Keratinocyte (primary cell): ENCODE measurements at regions not wholly inside any gene's neighbourhood (a gene's known extent, or its start where the extent isn't known, plus 50 kb on each side); places are given as distances from the start of the nearest gene placed in this dataset.

Experiments
- DNase-seq: peaks from one replicate; pipeline ENCODE4 v3.0.0-alpha.2; 2011; ENCODE audit warnings: low read depth, missing footprints, low spot score
- FAIRE-seq: peaks from 2 replicates; lab custom pipeline; 2011; peaks lifted over from hg19 to GRCh38; lab: Jason Lieb, UNC
- H2AFZ ChIP-seq: 2 replicates; pipeline ENCODE4 v1.6.0; 2012; ENCODE audit warnings: low read length, control low read depth, inconsistent platforms; ENCODE audit not compliant: control insufficient read depth
- H3K27ac ChIP-seq: 2 replicates; pipeline ENCODE4 v1.5.1; 2011; ENCODE audit warnings: low read length; ENCODE audit not compliant: control insufficient read depth, insufficient read depth
- H3K27me3 ChIP-seq: 3 replicates; pipeline ENCODE4 v1.6.0; 2011; ENCODE audit warnings: low read length; ENCODE audit not compliant: control insufficient read depth, insufficient read depth; ENCODE audit errors: extremely low read depth
- H3K36me3 ChIP-seq, 2 experiments: 2 replicates in 1 of 2; 3 replicates in 1 of 2; pipeline ENCODE4 v1.5.1; 2011; ENCODE audit warnings: low read length in 2 of 2, mild to moderate bottlenecking in 1 of 2; ENCODE audit not compliant: control insufficient read depth in 2 of 2, insufficient read depth in 2 of 2; ENCODE audit errors: extremely low read depth in 1 of 2
- H3K4me1 ChIP-seq: 3 replicates; pipeline ENCODE4 v1.5.1; 2011; ENCODE audit warnings: low read length; ENCODE audit not compliant: control insufficient read depth, insufficient read depth; ENCODE audit errors: extremely low read depth
- H3K4me2 ChIP-seq: 3 replicates; pipeline ENCODE4 v1.6.0; 2011; ENCODE audit warnings: low read depth, low read length; ENCODE audit not compliant: control insufficient read depth, insufficient read depth; ENCODE audit errors: extremely low read depth
- H3K4me3 ChIP-seq, 3 experiments: fragments of 200-600 bp in 1 of 3; sonication (generic) in 1 of 3; 2 replicates in 2 of 3; 3 replicates in 1 of 3; pipeline ENCODE4 v1.5.1; 2011 to 2016; ENCODE audit warnings: low read length in 3 of 3, mild to moderate bottlenecking in 3 of 3, control low read depth in 2 of 3, inconsistent platforms in 1 of 3, low read depth in 1 of 3, mixed read lengths in 1 of 3, mixed run types in 1 of 3, moderate library complexity in 1 of 3; ENCODE audit not compliant: control insufficient read depth in 2 of 3, insufficient read depth in 2 of 3; ENCODE audit errors: extremely low read depth in 1 of 3
- H3K79me2 ChIP-seq: 2 replicates; pipeline ENCODE4 v1.6.0; 2012; ENCODE audit warnings: low read length; ENCODE audit not compliant: control insufficient read depth, insufficient read depth
- H3K9ac ChIP-seq: 3 replicates; pipeline ENCODE4 v1.6.0; 2011; ENCODE audit warnings: low read length; ENCODE audit not compliant: control insufficient read depth, insufficient read depth; ENCODE audit errors: extremely low read depth
- H3K9me1 ChIP-seq: 3 replicates; pipeline ENCODE4 v1.6.0; 2011; ENCODE audit warnings: low read length; ENCODE audit not compliant: control insufficient read depth, insufficient read depth; ENCODE audit errors: extremely low read depth
- H3K9me3 ChIP-seq: 2 replicates; pipeline ENCODE4 v1.5.1; 2012; ENCODE audit warnings: low read depth, low read length; ENCODE audit not compliant: control insufficient read depth
- H4K20me1 ChIP-seq: 3 replicates; pipeline ENCODE4 v1.6.0; 2011; ENCODE audit warnings: low read length; ENCODE audit not compliant: control insufficient read depth, insufficient read depth; ENCODE audit errors: extremely low read depth
- CTCF ChIP-seq, 3 experiments: IDR thresholded peaks in 1 of 3; conservative IDR thresholded peaks in 1 of 3; optimal IDR thresholded peaks in 1 of 3; 2 replicates in 2 of 3; 3 replicates in 1 of 3; pipeline versions ENCODE3 to v1.5.1; 2011; ENCODE audit warnings: low read length in 3 of 3, mild to moderate bottlenecking in 3 of 3, moderate library complexity in 2 of 3, control low read depth in 1 of 3, inconsistent platforms in 1 of 3; ENCODE audit not compliant: insufficient read depth in 2 of 3; ENCODE audit errors: extremely low read depth in 1 of 3
- EZH2 ChIP-seq: IDR thresholded peaks from one replicate; pipeline ENCODE4 v1.6.1; 2012; ENCODE audit warnings: inconsistent platforms, mild to moderate bottlenecking, low read length, moderate library complexity
- dilution Hi-C: fragments of 300-500 bp; cut with MboI; formaldehyde crosslinking; loops from one replicate; pipeline ENCODE4 v1.7.0; 2020; ENCODE audit warnings: low sequenced_read_pairs; ENCODE audit not compliant: extremely low pct_ligation_motif_present

- H2AFZ ChIP-seq: no peak overlapping the region
- TF ChIP-seq EZH2 (no peak), CTCF (optimal IDR thresholded peaks at IDR 0.05 in 1 of 3, IDR thresholded peaks at IDR 0.05 in 1 of 3, conservative IDR thresholded peaks at IDR 0.05 in 1 of 3; ENCODE audit: extremely low read depth in 1 of 3, insufficient read depth in 2 of 3, low read length in 3 of 3) (no peak)
- H3K4me1 ChIP-seq: no peaks in the 10 kb centered on the region
- no peaks in the 10 kb centered on the region for H4K20me1 ChIP-seq
- H3K4me3 ChIP-seq: no peak overlapping the region
- no peak overlapping the region for H3K4me2 ChIP-seq
- FAIRE-seq (no peak), DNase-seq (no peak)
- H3K36me3 ChIP-seq: no peaks in the 10 kb centered on the region
- H3K27me3 ChIP-seq: no peaks in the 10 kb centered on the region
- H3K79me2 ChIP-seq: no peaks in the 10 kb centered on the region
- H3K9me1 ChIP-seq: no peaks in the 10 kb centered on the region
- no peak overlapping the region for H3K9ac ChIP-seq
- no peaks in the 10 kb centered on the region for H3K9me3 ChIP-seq
- dilution Hi-C loops: no loop called here
- H3K27ac ChIP-seq: no peak overlapping the region
Observed at GRCh38 chr4:152229782-152230289, 306.1 kb downstream of the FBXW7 start.

- Histone ChIP-seq H3K79me2 (no peaks in the 10 kb centered on the region), H3K27ac (no peak overlapping the region), H3K9ac (no peak overlapping the region), H3K4me2 (no peak overlapping the region), H3K9me3 (no peaks in the 10 kb centered on the region), H3K36me3 (no peaks in the 10 kb centered on the region), H3K9me1 (no peaks in the 10 kb centered on the region), H2AFZ (no peak overlapping the region), H4K20me1 (no peaks in the 10 kb centered on the region), H3K4me1 (no peaks in the 10 kb centered on the region), H3K27me3 (no peaks in the 10 kb centered on the region), H3K4me3 (no peak overlapping the region)
- dilution Hi-C loops: no loop called here
- DNase-seq (no peak), FAIRE-seq (no peak)
- TF ChIP-seq CTCF (optimal IDR thresholded peaks at IDR 0.05 in 1 of 3, IDR thresholded peaks at IDR 0.05 in 1 of 3, conservative IDR thresholded peaks at IDR 0.05 in 1 of 3; ENCODE audit: extremely low read depth in 1 of 3, insufficient read depth in 2 of 3, low read length in 3 of 3) (no peak), EZH2 (no peak)
Observed at GRCh38 chr4:152225680-152226079, 310.2 kb downstream of the FBXW7 start.
